ENCODE measurements at regions not wholly inside any gene's neighbourhood (a gene's known extent, or its start where the extent isn't known, plus 50 kb on each side); places are given as distances from the start of the nearest gene placed in this dataset.

GRCh38 chr12:25716842-25717241 is 163.8 kb upstream of the LMNTD1 start:
- DNase-seq = no peak

GRCh38 chr12:25717552-25717951 is 164.5 kb upstream of the LMNTD1 start:
- no peak for DNase-seq

DNA sequence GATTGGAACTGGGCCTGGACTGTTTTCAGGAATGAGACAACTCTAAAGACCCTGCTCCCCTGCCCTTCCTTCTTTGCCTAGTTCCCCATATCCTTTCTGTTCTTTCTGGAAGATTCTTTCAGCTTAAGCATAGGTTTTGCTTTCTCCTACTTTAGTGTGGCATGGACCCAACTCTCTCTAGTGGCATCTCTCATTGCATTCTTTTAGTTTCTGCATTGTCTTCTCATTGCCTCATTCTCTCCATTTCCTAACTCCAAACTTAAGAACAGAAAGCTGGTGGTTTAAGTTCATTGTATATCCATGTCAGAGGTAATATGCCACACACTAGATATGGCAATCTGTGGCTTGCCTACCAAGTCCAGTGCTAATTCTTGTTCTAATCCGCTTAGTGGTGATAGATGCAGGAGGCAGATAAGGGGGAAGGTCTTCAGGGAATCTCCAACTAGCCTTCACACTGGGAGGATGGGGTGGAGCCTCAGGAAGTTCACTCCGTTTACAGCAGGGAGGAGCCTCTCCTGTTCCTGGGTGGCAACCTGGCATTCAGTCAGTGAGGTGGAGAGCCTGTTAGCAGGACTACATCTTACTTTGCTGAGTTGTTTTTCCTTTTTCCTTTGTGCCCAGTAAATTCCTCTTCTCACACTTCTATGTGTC is 165.1 kb upstream of the LMNTD1 start:
- no peak for DNase-seq

- DNase-seq = no peak
Observed at GRCh38 chr12:25719505-25719904, 166.4 kb upstream of the LMNTD1 start.

DNA sequence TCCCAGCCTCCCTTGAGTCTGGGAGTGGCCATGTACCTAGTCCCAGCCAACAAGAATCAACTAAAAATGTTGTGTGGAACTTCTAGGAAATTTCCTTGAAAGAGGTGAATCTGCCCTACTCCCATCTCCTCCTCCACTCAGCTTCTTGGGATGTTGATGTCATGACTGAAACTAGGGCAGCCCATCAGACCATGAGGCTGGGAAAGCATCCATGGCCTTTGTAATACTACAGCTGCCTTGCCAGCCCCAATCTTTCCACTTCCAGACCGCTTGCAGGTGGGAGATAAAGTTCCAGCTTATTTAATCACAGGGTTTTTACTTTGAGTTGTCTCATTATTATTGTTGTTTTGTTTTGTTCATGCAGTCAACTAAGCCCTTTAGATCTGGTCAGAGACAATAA is 170.3 kb upstream of the LMNTD1 start:
- DNase-seq = no peak

DNA sequence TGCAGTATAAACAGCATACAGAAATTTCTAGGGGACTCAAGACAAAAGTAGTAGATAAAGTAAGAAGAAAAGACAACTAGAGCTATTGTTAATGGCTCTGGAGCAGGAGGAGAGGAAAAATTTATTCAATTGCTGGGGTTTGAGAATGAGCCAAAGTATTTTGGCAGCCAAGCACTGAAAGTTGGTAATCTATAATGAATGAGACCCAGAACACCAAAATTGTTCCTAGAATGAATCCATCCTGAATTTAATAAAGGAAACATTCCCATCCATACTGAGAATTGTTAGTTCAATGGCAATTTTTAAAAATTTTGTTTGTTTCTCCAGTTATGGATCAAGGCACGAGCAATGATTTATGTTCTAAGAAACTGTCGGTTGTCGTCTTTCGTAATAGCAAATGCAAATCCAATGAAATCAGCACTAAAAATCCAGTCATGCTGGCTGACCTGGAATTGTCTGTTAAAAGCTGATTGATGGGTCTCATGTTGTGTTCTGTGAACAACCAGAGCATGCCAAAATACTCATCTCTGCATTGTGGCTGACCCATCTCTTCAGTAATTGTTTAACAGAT is 170.9 kb upstream of the LMNTD1 start:
- no peak for DNase-seq

DNA sequence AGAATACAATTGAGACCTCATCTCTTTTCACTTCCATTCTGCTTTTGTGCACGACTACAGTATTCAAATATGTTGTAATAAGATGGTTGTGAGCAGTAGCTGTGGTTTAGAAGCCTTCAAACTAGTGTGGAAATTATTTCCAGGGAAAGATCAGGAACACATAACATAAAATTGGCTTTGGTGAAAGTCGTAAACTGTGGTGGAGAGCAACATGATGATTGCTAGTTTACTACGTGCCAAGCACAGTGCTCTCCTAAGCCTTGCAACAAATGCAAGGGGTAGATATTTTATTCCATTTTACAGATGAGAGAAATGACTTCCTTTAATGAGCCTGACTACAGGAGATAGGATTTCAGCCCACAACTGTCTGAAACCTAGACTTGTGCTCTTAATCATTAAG is 172.4 kb upstream of the LMNTD1 start:
- DNase-seq = no peak

- peak; percentile 44 for DNase-seq
Observed at GRCh38 chr12:25725931-25726330, 172.8 kb upstream of the LMNTD1 start.

- no peak for DNase-seq
Observed at GRCh38 chr12:25728056-25728595, 175.0 kb upstream of the LMNTD1 start.

DNA sequence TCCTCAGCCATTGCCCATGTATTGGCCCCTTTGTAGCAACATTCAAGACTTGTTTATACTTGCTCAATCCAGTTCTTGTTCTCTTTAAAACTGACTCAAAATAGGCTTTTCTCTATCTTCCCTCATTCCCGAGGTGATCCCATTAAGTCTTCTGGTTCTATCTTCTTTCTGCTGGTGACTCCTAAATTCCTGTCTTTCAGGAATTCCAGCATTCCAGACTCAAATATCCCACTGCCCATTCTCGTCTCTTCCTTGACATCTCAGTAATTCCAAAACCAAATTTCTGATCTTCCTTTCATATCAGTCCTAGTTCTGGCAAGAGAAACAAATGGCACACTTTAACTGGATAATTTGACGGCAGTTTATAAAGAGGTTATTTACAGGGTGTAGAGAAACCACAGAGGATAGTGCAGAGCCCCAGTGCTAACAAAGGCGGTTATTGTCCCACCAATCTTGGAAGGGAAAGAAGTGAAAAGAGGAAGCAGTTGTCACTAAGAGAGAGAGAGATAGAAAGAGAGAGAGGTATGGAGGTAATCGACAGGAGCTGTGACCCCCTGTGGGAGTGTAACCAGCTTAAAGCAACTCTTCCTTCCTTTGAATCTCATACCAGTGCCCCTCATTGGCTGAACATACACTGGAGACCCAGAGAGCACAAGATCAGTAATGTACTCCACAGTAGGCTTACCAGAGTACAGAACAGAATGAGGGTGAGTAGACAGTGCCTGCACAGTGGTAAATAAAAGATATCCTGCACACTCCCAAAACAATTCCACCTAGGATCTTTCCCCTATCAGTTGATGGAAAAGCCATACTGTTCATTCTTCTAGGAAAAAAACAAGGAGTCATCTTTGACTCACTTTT is 177.6 kb upstream of the LMNTD1 start:
- DNase-seq = no peak

DNA sequence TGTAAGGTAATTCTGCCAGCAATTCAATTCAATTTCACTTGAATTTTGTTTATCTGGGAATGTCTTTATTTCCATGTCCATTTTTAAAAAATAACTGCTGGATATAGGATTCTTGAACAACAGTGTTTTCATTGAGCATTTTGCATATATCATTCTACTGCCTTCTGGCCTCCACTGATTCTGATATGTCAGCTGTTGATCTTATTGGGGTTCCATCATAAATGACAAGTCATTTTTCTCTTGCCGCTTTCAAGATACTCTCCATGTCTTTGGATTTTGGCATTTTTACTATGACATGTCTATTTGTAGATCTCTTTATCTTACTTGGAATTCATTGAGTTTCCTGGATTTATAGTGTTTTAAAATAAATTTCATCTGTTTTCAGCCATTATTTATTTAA is 180.5 kb upstream of the LMNTD1 start:
- no peak for DNase-seq

DNA sequence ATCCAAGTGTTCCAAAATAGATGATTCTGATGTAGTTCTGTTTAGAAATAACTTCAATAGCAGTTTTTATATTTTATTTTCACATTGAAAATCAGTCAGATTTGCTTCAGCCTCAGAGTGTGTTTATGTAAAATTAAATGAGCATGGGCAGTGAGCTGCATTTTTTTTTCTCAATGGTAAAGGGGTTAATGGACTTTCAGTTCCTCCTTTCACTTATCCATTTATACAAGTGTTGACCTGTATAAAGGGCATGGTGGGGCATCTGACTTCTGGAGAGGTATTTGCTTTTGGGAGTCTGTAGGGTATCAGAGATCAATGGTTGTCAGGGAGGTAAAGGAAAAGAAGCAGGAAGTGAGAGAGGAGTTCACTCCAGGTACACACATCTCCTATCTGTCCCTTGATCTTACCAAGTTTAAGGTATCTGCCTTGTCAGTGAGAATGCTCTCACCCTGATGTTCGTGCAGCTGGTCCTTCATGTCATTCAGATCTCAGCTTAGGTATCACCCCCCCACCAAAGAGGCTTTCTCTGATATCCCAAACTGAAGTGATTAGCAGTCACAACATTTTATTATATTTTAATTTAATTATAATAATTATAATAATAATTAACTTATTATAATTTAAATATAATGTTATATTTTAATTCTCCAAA is 181.6 kb upstream of the LMNTD1 start:
- DNase-seq = no peak

- no peak for DNase-seq
Observed at GRCh38 chr12:25740617-25741016, 187.5 kb upstream of the LMNTD1 start.

GRCh38 chr12:25741917-25742316 is 188.8 kb upstream of the LMNTD1 start:
- no peak for DNase-seq

DNA sequence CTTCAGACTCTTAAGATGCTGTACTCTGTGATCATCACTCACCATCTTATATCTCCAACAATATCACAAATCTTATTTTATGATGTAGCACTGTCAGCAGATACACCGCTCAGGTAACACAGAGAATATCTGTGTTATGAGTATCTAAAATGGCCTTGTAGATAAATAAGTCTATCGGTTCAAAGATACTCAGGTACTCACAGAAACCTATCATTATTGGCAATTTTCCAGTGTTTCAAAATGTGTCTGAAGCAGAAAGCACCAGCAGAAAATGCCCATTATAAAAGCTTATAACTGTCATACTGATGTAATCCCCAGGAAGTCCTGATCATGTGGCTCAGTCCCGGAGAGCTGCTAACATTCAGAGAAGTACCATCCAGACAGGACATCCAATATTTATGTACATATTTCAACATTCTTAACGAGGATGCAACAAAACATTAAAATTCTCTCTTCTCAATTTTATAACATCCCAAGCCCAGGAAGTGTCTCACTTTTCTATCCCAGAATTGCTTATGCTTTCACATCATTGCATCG is 190.7 kb upstream of the LMNTD1 start:
- DNase-seq = no peak

DNA sequence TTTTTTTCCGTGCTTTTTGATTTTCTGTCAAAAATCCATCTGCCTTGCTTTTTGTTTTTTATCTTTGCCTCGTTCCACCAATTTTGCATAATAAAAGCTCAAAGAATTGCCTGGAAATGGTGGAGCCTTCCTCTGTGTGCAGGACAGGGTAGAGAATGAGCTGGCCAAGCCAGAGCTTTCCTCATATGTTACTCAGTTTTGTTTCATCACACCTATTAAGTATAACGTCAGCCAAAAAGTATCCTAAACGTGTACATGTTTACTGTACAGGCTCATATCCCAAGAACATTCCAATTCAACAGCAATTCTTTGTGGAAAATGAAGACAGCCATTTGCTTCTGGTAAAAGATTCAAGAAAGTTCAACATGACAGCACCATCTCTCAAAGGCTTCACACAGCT is 191.2 kb upstream of the LMNTD1 start:
- DNase-seq = no peak

DNA sequence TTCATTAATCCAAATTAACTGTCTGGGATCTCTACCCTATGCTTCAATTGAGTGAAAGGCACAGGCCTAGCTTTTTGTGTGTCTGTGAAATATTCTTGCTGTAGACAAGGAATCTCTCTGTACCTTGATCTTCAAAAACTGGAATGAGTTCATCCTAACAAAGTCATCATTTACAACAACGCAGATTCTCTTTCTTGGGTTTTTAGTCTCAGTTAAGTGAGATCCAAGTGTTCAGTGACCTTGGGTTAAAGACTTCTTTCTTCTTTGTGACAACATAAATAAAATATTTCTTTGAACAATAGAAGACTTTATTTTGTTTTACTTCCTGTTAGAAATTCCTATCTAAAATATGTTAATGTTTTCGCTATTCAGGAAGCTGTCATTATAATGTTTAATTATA is 192.2 kb upstream of the LMNTD1 start:
- no peak for DNase-seq

- DNase-seq = no peak
Observed at GRCh38 chr12:25746131-25746530, 193.0 kb upstream of the LMNTD1 start.

DNA sequence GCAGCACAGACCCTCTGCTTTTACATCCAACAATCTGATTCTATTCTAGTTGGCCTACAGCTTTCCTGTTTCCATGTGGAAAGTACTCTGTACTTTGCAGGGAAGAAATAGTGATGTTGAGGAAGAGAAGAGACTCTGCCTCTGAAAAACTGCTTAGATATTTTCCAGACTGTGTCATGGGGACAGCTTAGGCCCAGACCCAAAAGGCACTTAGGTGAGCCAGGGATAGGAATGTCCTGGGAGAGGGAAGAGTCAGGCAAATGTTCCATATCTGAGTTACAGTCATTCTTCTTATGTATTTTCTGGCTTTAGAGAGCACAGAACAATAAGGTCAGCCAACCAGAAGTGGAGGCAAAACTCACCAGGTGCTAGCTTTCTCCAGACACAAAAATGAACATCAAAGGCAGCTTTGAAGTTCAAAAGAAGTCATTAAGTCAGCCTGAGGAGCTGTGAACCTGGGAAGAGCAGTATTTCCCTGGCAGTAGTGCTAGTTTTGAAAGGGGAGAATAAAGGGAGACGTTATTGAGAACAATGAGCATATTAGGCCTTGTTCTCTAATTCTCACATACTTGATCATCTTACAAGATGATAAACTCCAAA is 199.7 kb upstream of the LMNTD1 start:
- DNase-seq = no peak

DNA sequence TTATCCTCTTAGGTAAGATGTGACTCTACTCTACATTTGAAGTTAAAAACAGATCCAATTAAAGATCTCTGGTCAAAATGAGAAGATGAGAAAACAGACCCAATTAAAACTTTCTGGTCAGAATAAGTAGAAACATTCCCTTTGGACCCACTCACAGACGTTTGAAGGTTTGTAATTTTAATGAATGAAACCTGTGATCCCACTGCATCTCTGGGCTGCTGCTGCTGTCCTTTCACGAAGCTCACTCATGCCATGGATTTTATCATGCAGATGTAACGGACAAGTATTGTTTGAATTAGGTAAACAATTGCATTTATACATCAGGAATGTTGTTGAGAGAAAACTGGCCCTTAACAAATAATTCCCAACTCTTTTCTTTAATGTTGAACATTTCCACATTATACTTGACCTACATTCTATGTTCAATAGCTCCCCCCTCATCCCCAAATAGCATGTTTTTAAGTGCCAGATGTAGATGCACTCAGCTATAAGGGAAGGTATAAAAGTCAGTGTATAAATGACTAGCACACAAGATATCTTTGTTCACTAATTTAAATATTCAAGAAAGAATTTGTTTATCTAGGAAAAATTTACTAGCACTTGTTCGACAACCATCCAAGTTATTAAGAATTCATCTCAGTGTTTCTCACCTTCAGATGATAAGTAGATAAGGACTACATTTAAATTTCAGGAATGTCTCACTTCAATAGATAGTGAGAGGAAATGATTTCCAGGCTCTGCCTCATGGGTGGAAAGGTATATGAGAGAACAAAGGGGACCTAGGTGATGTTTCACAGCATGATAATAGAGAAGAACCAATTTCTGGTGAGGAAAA is 202.3 kb upstream of the LMNTD1 start:
- DNase-seq = no peak

GRCh38 chr12:25755971-25756260 is 202.6 kb upstream of the RASSF8 start:
- no peak for DNase-seq

Measured in NCI-H510A treated with DMSO at 0.1 percent for 48 hours (cell line).